IPS-11a (cell line): ENCODE measurements at regions not wholly inside any gene's neighbourhood (a gene's known extent, or its start where the extent isn't known, plus 50 kb on each side); places are given as distances from the start of the nearest gene placed in this dataset.
"Not testable (repeated sequence)": the region's sequence is repeated elsewhere in the genome, so short reads cannot be mapped to it uniquely, and the experiment has no call there.

Experiments used
- H3K4me3 ChIP-seq: one replicate; pipeline ENCODE4 v1.5.1; 2013; ENCODE audit warnings: low read depth, low read length, control low read depth

GRCh38 chr5:1731855-1732237, 67.8 kb downstream of the MRPL36 start:
- not testable (repeated sequence) for H3K4me3 ChIP-seq

- H3K4me3 ChIP-seq: no peak overlapping the region
Measured at GRCh38 chr5:1731091-1731639, 68.5 kb downstream of the MRPL36 start.

GRCh38 chr5:1730487-1730847, 69.2 kb downstream of the MRPL36 start:
- H3K4me3 ChIP-seq: no peak overlapping the region

GRCh38 chr5:1729641-1730486, 69.8 kb downstream of the MRPL36 start:
- no peak overlapping the region for H3K4me3 ChIP-seq

- no peak overlapping the region for H3K4me3 ChIP-seq
Measured at GRCh38 chr5:1728846-1729245, 70.8 kb downstream of the MRPL36 start.

- no peak overlapping the region for H3K4me3 ChIP-seq
Measured at GRCh38 chr5:1727571-1727970, 72.1 kb downstream of the MRPL36 start.

- H3K4me3 ChIP-seq: no peak overlapping the region
Measured at GRCh38 chr5:1726956-1727355, 72.7 kb downstream of the MRPL36 start.

GRCh38 chr5:1726469-1726865, 73.2 kb downstream of the MRPL36 start:
- no peak overlapping the region for H3K4me3 ChIP-seq

GRCh38 chr5:1725641-1726468, 73.8 kb downstream of the MRPL36 start:
- H3K4me3 ChIP-seq: no peak overlapping the region

GRCh38 chr5:1724822-1725602, 74.6 kb downstream of the MRPL36 start:
- no peak overlapping the region for H3K4me3 ChIP-seq

GRCh38 chr5:1723957-1724821, 75.4 kb downstream of the MRPL36 start:
- no peak overlapping the region for H3K4me3 ChIP-seq

- no peak overlapping the region for H3K4me3 ChIP-seq
Measured at GRCh38 chr5:1723476-1723875, 76.2 kb downstream of the MRPL36 start.

GRCh38 chr5:1722877-1723276, 76.8 kb downstream of the MRPL36 start:
- H3K4me3 ChIP-seq: no peak overlapping the region

- H3K4me3 ChIP-seq: no peak overlapping the region
Measured at GRCh38 chr5:1720396-1721110, 79.1 kb downstream of the MRPL36 start.

- no peak overlapping the region for H3K4me3 ChIP-seq
Measured at GRCh38 chr5:1719860-1720259, 79.8 kb downstream of the MRPL36 start.

GRCh38 chr5:1718669-1719068, 81.0 kb downstream of the MRPL36 start:
- no peak overlapping the region for H3K4me3 ChIP-seq

- H3K4me3 ChIP-seq: peak overlapping the region; percentile 35
Measured at GRCh38 chr5:1710091-1710490, 89.5 kb downstream of the MRPL36 start.

GRCh38 chr5:1709171-1709803, 90.3 kb downstream of the MRPL36 start:
- H3K4me3 ChIP-seq: peak overlapping the region; percentile 35

- H3K4me3 ChIP-seq: no peak overlapping the region
Measured at GRCh38 chr5:1708592-1709141, 91.0 kb downstream of the MRPL36 start.
